Heart right ventricle (tissue), 16 donors: ENCODE measurements at regions not wholly inside any gene's neighbourhood (a gene's known extent, or its start where the extent isn't known, plus 50 kb on each side); places are given as distances from the start of the nearest gene placed in this dataset.
A peak's percentile ranks its signal among the peaks of the same experiment; 100 is the strongest.

ENCODE experiments used
- ATAC-seq, 8 donors: fragments of 200-7000 bp; cut with Tn5 transposase; one replicate each; pipeline ENCODE4 v1.9.1; 2020; ENCODE audit warnings: mild to moderate bottlenecking in 8 of 8, moderate library complexity in 8 of 8, moderate number of reproducible peaks in 1 of 8
- DNase-seq, 2 donors: peaks; one replicate each; pipeline ENCODE4 v3.0.0-alpha.2; 2020
- H3K27ac ChIP-seq, 10 donors: fragments of 200-600 bp; sonication (generic) in 2 of 10; one replicate each; pipeline versions ENCODE4 v1.5.0 to v1.8.0; 2020 to 2022; ENCODE audit warnings: mild to moderate bottlenecking in 3 of 10
- H3K27me3 ChIP-seq, 7 donors: fragments of 200-600 bp; one replicate each; pipeline ENCODE4 v1.8.0; 2021 to 2022; ENCODE audit warnings: mild to moderate bottlenecking in 2 of 7
- H3K36me3 ChIP-seq, 9 donors: fragments of 200-600 bp; sonication (generic) in 1 of 9; one replicate each; pipeline versions ENCODE4 v1.5.0 to v1.8.0; 2020 to 2022; ENCODE audit warnings: mild to moderate bottlenecking in 2 of 9
- H3K4me1 ChIP-seq, 9 donors: fragments of 200-600 bp; sonication (generic) in 1 of 9; one replicate each; pipeline versions ENCODE4 v1.5.0 to v1.8.0; 2020 to 2022; ENCODE audit warnings: mild to moderate bottlenecking in 4 of 9
- H3K4me3 ChIP-seq, 10 donors: fragments of 200-600 bp; sonication (generic) in 2 of 10; one replicate each; pipeline versions ENCODE4 v1.5.0 to v1.8.0; 2020 to 2022; ENCODE audit warnings: mild to moderate bottlenecking in 7 of 10, moderate library complexity in 2 of 10
- H3K9me3 ChIP-seq, 11 donors: fragments of 200-600 bp in 10 of 11; sonication (generic) in 2 of 11; one replicate each; pipeline versions ENCODE4 v1.5.0 to v1.8.0; 2013 to 2022; ENCODE audit warnings: mild to moderate bottlenecking in 2 of 11, control low read depth in 1 of 11, moderate library complexity in 1 of 11
- CTCF ChIP-seq, 9 donors: fragments of 200-600 bp; sonication (generic) in 2 of 9; IDR thresholded peaks; one replicate each; pipeline versions ENCODE4 v1.5.0 to v1.8.0; 2021 to 2022; ENCODE audit warnings: antibody characterized with exemption in 9 of 9, mild to moderate bottlenecking in 5 of 9, moderate library complexity in 1 of 9
- WGBS, 2 donors: extraction: QIAGEN DNeasy Blood & Tissue Kit; methylation state at CpG; one replicate each; pipeline ENCODE4 v1.1.7; 2013; ENCODE audit warnings: inconsistent platforms in 1 of 2; 5-methylcytosine and 5-hydroxymethylcytosine counted together
- intact Hi-C, 10 donors: fragments of 100-400 bp; cut with DNase I; formaldehyde crosslinking; loops; one replicate each; pipeline versions ENCODE4 v1.11.1 to v1.14.2; 2022
- donor health status: Arrhythmogenic right ventricular cardiomyopathy.
- donor health status: ischemic (EF 13 %, LVEDD 7.1; RV severe dilation, severe dysfunction).
- donor health status: healthy with polysubstance abuse.
- donor health status: DM: no; HTN: yes; CAD: no.
- donor health status: DM: no; HTN: no; CAD: no.
- donor health status: ischemic (EF 25% LVEDD 6.9; RV normal size, moderate dysfunction).
- donor health status: ischemic (EF 25% LVEDD 5.7; RV mildly dilated, moderate dysfunction).
- donor health status: healthy.
- donor health status: DM: yes; HTN: yes; CAD: no.
- donor health status: Ischemic cardiomyopathy.
- donor health status: ischemic (EF 35%, LVEDD 5.7; RV mildly dilated, moderate dysfunction).
- donor health status: nonischemic (EF 11% LVEDD 7.7; RV severe dilation, severe dysfunction).
- donor health status: DM: yes; HTN: yes; CAD: no.
- donor health status: PGD.
- donor health status: ischemic (EF 29% LVEDD 5.4; RV normal size, mild dysfunction).
- donor health status: nonischemic (EF 23%, LVEDD 6.1; RV moderate dilation, normal function).

- ATAC-seq (no peak), DNase-seq (no peak)
- Histone ChIP-seq H3K9me3 (peaks cover 0 to 24% (median 3%) of the 10 kb centered on the region in 11 donors), H3K36me3 (no peaks in the 10 kb centered on the region), H3K4me3 (no peak overlapping the region), H3K4me1 (peaks cover 0 to 4% (median under 1%) of the 10 kb centered on the region in 9 donors), H3K27ac (no peak overlapping the region), H3K27me3 (no peaks in the 10 kb centered on the region)
- no peak for TF ChIP-seq CTCF (IDR thresholded peaks at IDR 0.05)
- intact Hi-C loops, result no loop called here
- WGBS, 2 donors, result 63 to 80% methylated on average over 3 of the region's 3 CpGs
Observed at GRCh38 chr13:34810996-34811395, 131.1 kb upstream of the NBEA start.

DNA sequence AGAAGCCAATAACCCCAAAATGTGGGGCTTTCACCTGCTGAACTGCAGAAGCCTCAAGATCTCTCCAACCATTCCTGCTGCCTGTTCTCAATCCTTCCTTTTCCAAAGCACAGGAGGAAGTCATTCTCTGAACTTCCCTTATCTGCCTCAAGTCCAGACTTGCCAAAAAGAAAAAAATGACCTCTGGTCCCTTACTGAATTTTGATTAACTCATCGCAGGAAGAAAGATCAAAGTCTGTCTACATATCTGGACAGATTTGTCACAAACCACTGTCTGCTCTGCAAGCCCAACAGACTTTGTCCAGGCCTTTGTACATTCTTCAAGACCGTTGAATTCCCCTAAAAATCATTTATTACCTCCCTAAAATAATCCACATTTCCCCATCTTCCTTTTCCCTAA lies 126.5 kb upstream of the NBEA start:
- 66 to 76% methylated on average over 2 of the region's 2 CpGs for WGBS, 2 donors
- no peaks in the 10 kb centered on the region for H3K27me3 ChIP-seq
- intact Hi-C loops, result no loop called here
- no peak overlapping the region for H3K27ac ChIP-seq
- DNase-seq, result no peak
- no peaks in the 10 kb centered on the region for H3K36me3 ChIP-seq
- H3K4me3 ChIP-seq, result no peak overlapping the region
- peaks cover 0 to 24% (median 3%) of the 10 kb centered on the region in 11 donors for H3K9me3 ChIP-seq
- peaks cover 0 to 20% (median 12%) of the 10 kb centered on the region in 9 donors for H3K4me1 ChIP-seq
- ATAC-seq, result no peak
- no peak for TF ChIP-seq CTCF (IDR thresholded peaks at IDR 0.05)

- TF ChIP-seq CTCF (IDR thresholded peaks at IDR 0.05), result no peak
- peak overlapping the region in 2 of 10 donors; percentile 26 to 31 for H3K27ac ChIP-seq
Observed at GRCh38 chr13:34816245-34816884, 125.7 kb upstream of the NBEA start.

DNA sequence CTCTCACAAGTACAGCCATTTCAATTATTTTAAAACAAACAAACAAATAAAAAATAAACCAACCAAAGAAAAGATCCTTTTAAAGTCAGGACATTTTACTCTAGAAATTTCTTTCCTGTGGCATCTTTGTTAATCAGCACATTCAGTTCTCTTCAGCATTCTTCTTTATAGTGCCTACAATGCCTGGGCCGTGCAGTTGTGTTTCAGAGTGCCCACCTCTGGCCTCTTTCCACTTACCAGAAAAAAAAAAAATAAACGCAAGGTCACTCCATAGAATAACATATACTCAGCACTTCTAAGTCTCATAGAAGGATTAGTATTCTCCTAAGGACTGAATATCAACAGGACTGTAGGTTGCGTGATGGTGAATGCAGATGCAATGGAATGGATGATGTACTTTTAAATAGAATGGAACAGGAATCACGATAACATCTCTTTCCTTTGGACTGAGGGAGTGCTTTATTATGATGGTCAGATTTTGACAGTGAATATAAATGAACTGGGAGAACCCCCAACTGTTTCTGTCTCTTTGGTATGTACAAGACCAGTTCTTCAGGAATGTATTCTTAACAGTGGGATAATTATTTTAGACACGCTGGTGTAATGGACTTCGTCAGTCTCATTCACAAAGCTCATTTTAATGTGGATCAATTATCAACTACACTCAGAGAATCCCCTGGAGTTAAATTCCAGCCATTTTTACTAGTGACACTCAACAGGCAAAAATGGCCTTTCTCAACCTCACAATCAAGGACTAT lies 125.0 kb upstream of the NBEA start:
- H3K27me3 ChIP-seq, result no peaks in the 10 kb centered on the region
- intact Hi-C loops, result no loop called here
- TF ChIP-seq CTCF (IDR thresholded peaks at IDR 0.05), result no peak
- peaks cover 0 to 20% (median 12%) of the 10 kb centered on the region in 9 donors for H3K4me1 ChIP-seq
- no peak for DNase-seq
- no peaks in the 10 kb centered on the region for H3K36me3 ChIP-seq
- no peak overlapping the region for H3K4me3 ChIP-seq
- no peak for ATAC-seq
- WGBS, 2 donors, result 58 to 64% methylated on average over 6 of the region's 6 CpGs
- peaks cover 0 to 13% (median 3%) of the 10 kb centered on the region in 11 donors for H3K9me3 ChIP-seq
- no peak overlapping the region for H3K27ac ChIP-seq

More at GRCh38 chr13:34816245-34816884, 125.7 kb upstream of the NBEA start:
- Histone ChIP-seq H3K4me1 (peaks cover 0 to 20% (median 12%) of the 10 kb centered on the region in 9 donors), H3K9me3 (peaks cover 0 to 21% (median 3%) of the 10 kb centered on the region in 11 donors), H3K27me3 (no peaks in the 10 kb centered on the region), H3K36me3 (no peaks in the 10 kb centered on the region), H3K4me3 (no peak overlapping the region)
- ATAC-seq (peak in 4 of 8 donors; percentile 16 to 56 (median 24)), DNase-seq (no peak)
- intact Hi-C loops, result no loop called here
- 40 to 69% methylated on average over 2 of the region's 2 CpGs for WGBS, 2 donors
